Liver (tissue), 2 donors: ENCODE measurements at regions not wholly inside any gene's neighbourhood (a gene's known extent, or its start where the extent isn't known, plus 50 kb on each side); places are given as distances from the start of the nearest gene placed in this dataset.

Experiments
- FOXA1 ChIP-seq: IDR thresholded peaks from 2 replicates; pipeline ENCODE4 v1.6.1; 2016; ENCODE audit warnings: antibody characterized with exemption
- TAF1 ChIP-seq: conservative IDR thresholded peaks from 2 replicates; pipeline ENCODE4 v1.6.1; 2016; ENCODE audit warnings: antibody characterized with exemption, mild to moderate bottlenecking
- TF ChIP-seq, protein P1 (sequence below): IDR thresholded peaks from 2 replicates; pipeline ENCODE4 v1.6.1; 2016; ENCODE audit warnings: antibody characterized with exemption, mild to moderate bottlenecking
- donor health status: healthy.

DNA sequence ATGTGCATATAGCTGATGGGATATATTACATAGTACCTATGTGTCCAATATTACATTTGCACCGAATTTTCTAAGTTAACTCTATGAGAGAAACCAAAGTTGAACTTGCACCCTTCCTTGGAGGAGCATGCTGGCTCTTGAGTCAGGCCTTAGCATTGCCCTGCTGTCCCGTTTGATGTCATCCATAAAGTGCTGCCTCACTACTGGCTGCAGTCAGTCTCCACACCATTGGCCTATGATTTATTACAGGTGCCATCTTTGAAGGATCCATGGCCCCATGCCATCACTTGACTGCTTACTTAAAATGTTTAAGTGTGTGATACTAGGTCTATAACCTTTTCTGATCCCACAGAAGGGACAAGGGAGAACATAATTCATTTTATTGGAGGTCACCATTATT is 249.3 kb upstream of the RBBP8 start:
- TF ChIP-seq, protein P1, sequence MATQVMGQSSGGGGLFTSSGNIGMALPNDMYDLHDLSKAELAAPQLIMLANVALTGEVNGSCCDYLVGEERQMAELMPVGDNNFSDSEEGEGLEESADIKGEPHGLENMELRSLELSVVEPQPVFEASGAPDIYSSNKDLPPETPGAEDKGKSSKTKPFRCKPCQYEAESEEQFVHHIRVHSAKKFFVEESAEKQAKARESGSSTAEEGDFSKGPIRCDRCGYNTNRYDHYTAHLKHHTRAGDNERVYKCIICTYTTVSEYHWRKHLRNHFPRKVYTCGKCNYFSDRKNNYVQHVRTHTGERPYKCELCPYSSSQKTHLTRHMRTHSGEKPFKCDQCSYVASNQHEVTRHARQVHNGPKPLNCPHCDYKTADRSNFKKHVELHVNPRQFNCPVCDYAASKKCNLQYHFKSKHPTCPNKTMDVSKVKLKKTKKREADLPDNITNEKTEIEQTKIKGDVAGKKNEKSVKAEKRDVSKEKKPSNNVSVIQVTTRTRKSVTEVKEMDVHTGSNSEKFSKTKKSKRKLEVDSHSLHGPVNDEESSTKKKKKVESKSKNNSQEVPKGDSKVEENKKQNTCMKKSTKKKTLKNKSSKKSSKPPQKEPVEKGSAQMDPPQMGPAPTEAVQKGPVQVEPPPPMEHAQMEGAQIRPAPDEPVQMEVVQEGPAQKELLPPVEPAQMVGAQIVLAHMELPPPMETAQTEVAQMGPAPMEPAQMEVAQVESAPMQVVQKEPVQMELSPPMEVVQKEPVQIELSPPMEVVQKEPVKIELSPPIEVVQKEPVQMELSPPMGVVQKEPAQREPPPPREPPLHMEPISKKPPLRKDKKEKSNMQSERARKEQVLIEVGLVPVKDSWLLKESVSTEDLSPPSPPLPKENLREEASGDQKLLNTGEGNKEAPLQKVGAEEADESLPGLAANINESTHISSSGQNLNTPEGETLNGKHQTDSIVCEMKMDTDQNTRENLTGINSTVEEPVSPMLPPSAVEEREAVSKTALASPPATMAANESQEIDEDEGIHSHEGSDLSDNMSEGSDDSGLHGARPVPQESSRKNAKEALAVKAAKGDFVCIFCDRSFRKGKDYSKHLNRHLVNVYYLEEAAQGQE, result no peak
- TF ChIP-seq FOXA1, result no peak
- TF ChIP-seq TAF1, result no peak
